ENCODE measurements at regions not wholly inside any gene's neighbourhood (a gene's known extent, or its start where the extent isn't known, plus 50 kb on each side); places are given as distances from the start of the nearest gene placed in this dataset.

- H3K36me3 ChIP-seq (replicated peaks in 1 of 2; ENCODE audit: control extremely low read depth in 1 of 2, control insufficient read depth in 1 of 2, extremely low read depth in 1 of 2, insufficient read depth in 2 of 2, low read length in 1 of 2), result no peaks in the 10 kb centered on the region
- no peak overlapping the region for H3K4me2 ChIP-seq (replicated peaks; ENCODE audit: low read depth, low read length, poor library complexity, severe bottlenecking)
- intact Hi-C loops (cut with micrococcal nuclease), result no loop called here
- H3K27ac ChIP-seq (ENCODE audit: low read length in 2 of 2), result no peak overlapping the region
- no peaks in the 10 kb centered on the region for H3K27me3 ChIP-seq (replicated peaks in 1 of 4; ENCODE audit: control extremely low read depth in 1 of 4, control insufficient read depth in 3 of 4, insufficient read depth in 4 of 4, low read length in 3 of 4)
- ChIA-PET CTCF (no interaction called here), POLR2A (no interaction called here)
- Mint-ChIP-seq H3K9me3 (ENCODE audit: insufficient read depth) (no peaks in the 10 kb centered on the region), H3K4me3 (no peak overlapping the region), H3K27me3 (no peaks in the 10 kb centered on the region), H3K27ac (no peak overlapping the region), H3K4me1 (no peaks in the 10 kb centered on the region)
- WGBS (ENCODE audit: insufficient coverage), result no CpG with 5 or more reads among the region's 2 CpGs
- H3K4me3 ChIP-seq (ENCODE audit: control extremely low read depth in 1 of 5, extremely low read depth in 1 of 5, insufficient read depth in 1 of 5, low read depth in 2 of 5, low read length in 4 of 5), result no peak overlapping the region
- no peaks in the 10 kb centered on the region for H3K79me2 ChIP-seq (ENCODE audit: control insufficient read depth, insufficient read depth, low read length)
- H3K9ac ChIP-seq (ENCODE audit: low read length), result no peak overlapping the region
- H3K9me3 ChIP-seq (ENCODE audit: control extremely low read depth in 1 of 3, control insufficient read depth in 2 of 3, insufficient read depth in 1 of 3, low read length in 2 of 3), result no peaks in the 10 kb centered on the region
- TF ChIP-seq, protein P1, sequence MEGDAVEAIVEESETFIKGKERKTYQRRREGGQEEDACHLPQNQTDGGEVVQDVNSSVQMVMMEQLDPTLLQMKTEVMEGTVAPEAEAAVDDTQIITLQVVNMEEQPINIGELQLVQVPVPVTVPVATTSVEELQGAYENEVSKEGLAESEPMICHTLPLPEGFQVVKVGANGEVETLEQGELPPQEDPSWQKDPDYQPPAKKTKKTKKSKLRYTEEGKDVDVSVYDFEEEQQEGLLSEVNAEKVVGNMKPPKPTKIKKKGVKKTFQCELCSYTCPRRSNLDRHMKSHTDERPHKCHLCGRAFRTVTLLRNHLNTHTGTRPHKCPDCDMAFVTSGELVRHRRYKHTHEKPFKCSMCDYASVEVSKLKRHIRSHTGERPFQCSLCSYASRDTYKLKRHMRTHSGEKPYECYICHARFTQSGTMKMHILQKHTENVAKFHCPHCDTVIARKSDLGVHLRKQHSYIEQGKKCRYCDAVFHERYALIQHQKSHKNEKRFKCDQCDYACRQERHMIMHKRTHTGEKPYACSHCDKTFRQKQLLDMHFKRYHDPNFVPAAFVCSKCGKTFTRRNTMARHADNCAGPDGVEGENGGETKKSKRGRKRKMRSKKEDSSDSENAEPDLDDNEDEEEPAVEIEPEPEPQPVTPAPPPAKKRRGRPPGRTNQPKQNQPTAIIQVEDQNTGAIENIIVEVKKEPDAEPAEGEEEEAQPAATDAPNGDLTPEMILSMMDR (IDR thresholded peaks at IDR 0.05), result no peak
- TF ChIP-seq EZH2 (IDR thresholded peaks at IDR 0.05; ENCODE audit: borderline replicate concordance, insufficient read depth, low read depth, low read length, poor library complexity, severe bottlenecking), result no peak
- no peak overlapping the region for H2AFZ ChIP-seq (ENCODE audit: insufficient read depth, low read depth, low read length, poor library complexity, severe bottlenecking)
- no peaks in the 10 kb centered on the region for H4K20me1 ChIP-seq (ENCODE audit: control insufficient read depth, insufficient read depth, low read length, poor library complexity, severe bottlenecking)
- no peak for ATAC-seq (ENCODE audit: low read depth)
- DNase-seq, result no peak
- H3K4me1 ChIP-seq (ENCODE audit: control insufficient read depth in 2 of 2, insufficient read depth in 2 of 2, low read length in 2 of 2), result no peaks in the 10 kb centered on the region
Observed at GRCh38 chr1:74963120-74963519, 171.1 kb upstream of the LHX8 start.

DNA sequence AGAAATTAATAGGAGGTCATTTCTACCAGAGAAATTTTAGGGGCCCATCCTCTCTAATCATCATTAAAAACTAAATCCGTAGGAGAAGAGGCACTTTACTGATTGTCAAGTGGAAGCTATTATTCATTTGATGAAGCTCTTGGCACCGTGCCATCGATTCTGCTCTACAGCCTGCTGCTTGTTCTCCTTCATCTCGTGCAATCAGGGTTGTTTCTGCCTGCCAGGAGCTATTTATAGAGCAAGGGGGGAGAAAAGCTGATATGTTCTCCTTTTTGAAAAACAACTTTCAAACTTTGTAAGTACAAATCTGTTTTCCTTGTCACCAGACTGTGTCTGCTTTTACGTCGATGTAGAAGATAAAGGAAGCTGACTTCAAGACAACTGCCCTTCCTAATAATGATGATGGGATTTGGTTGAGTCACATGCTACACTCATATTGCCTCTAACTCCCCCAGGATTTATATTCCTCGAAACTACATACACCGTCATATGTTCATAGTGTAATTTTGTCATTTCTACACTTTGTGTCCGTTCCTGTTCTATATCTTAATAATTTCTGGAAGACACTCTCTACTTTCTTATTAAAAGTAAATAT is 169.6 kb upstream of the LHX8 start:
- no peak overlapping the region for H3K27ac Mint-ChIP-seq
- Histone ChIP-seq H3K4me3 (ENCODE audit: control extremely low read depth in 1 of 5, extremely low read depth in 1 of 5, insufficient read depth in 1 of 5, low read depth in 2 of 5, low read length in 4 of 5) (no peak overlapping the region), H2AFZ (ENCODE audit: insufficient read depth, low read depth, low read length, poor library complexity, severe bottlenecking) (no peak overlapping the region), H3K9ac (ENCODE audit: low read length) (no peak overlapping the region), H3K4me2 (replicated peaks; ENCODE audit: low read depth, low read length, poor library complexity, severe bottlenecking) (no peak overlapping the region), H3K79me2 (ENCODE audit: control insufficient read depth, insufficient read depth, low read length) (no peaks in the 10 kb centered on the region), H4K20me1 (ENCODE audit: control insufficient read depth, insufficient read depth, low read length, poor library complexity, severe bottlenecking) (no peaks in the 10 kb centered on the region), H3K36me3 (replicated peaks in 1 of 2; ENCODE audit: control extremely low read depth in 1 of 2, control insufficient read depth in 1 of 2, extremely low read depth in 1 of 2, insufficient read depth in 2 of 2, low read length in 1 of 2) (no peaks in the 10 kb centered on the region), H3K27me3 (replicated peaks in 1 of 4; ENCODE audit: control extremely low read depth in 1 of 4, control insufficient read depth in 3 of 4, insufficient read depth in 4 of 4, low read length in 3 of 4) (no peaks in the 10 kb centered on the region), H3K9me3 (ENCODE audit: control extremely low read depth in 1 of 3, control insufficient read depth in 2 of 3, insufficient read depth in 1 of 3, low read length in 2 of 3) (no peaks in the 10 kb centered on the region), H3K4me1 (ENCODE audit: control insufficient read depth in 2 of 2, insufficient read depth in 2 of 2, low read length in 2 of 2) (no peaks in the 10 kb centered on the region), H3K27ac (ENCODE audit: low read length in 2 of 2) (no peak overlapping the region)
- no peaks in the 10 kb centered on the region for H3K9me3 Mint-ChIP-seq (ENCODE audit: insufficient read depth)
- intact Hi-C loops (cut with micrococcal nuclease), result no loop called here
- no peaks in the 10 kb centered on the region for H3K27me3 Mint-ChIP-seq
- no peak overlapping the region for H3K4me3 Mint-ChIP-seq
- H3K4me1 Mint-ChIP-seq, result no peaks in the 10 kb centered on the region
- ChIA-PET POLR2A (no interaction called here), CTCF (no interaction called here)
- TF ChIP-seq EZH2 (IDR thresholded peaks at IDR 0.05; ENCODE audit: borderline replicate concordance, insufficient read depth, low read depth, low read length, poor library complexity, severe bottlenecking), result no peak
- TF ChIP-seq, protein P1 (IDR thresholded peaks at IDR 0.05), result no peak
- DNase-seq, result no peak
- WGBS (ENCODE audit: insufficient coverage), result 0% methylated on average over 4 of the region's 9 CpGs
- no peak for ATAC-seq (ENCODE audit: low read depth)

Data from B cell (primary cell).